ENCODE measurements at regions not wholly inside any gene's neighbourhood (a gene's known extent, or its start where the extent isn't known, plus 50 kb on each side); places are given as distances from the start of the nearest gene placed in this dataset.

- TF ChIP-seq CTCF (conservative IDR thresholded peaks at IDR 0.05; ENCODE audit: low read depth, low read length) (no peak), EZH2 (IDR thresholded peaks at IDR 0.05; ENCODE audit: borderline replicate concordance, low read depth, low read length, poor library complexity, severe bottlenecking) (no peak)
Measured at GRCh38 chr22:22740560-22741276, 96.3 kb downstream of the GGTLC2 start.

Data from A673 (cell line).